Eye (tissue), 1 donor: ENCODE measurements at regions not wholly inside any gene's neighbourhood (a gene's known extent, or its start where the extent isn't known, plus 50 kb on each side); places are given as distances from the start of the nearest gene placed in this dataset.

ENCODE experiments used
- DNase-seq: peaks from one replicate; pipeline ENCODE4 v3.0.0-alpha.2; 2015

DNA sequence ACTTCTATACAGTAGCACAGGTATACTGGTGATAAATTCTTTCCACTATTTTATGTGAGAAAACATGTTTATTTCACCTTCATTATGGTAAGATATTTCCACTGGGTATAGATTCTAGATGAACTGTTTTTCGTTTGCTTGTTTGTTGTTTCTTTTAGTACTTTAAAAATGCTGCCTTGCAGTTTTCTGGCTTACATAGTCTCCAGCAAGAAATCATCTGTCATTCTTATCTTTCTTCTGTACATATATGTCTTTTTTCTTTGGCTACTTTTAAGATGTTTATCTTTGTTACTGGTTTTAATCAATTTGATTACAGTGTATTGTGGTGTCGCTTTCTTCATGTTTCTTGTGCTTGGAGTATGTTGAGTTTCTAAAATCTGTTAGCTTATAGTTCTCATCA, 333.3 kb upstream of the HTR2A start:
- DNase-seq = no peak

DNA sequence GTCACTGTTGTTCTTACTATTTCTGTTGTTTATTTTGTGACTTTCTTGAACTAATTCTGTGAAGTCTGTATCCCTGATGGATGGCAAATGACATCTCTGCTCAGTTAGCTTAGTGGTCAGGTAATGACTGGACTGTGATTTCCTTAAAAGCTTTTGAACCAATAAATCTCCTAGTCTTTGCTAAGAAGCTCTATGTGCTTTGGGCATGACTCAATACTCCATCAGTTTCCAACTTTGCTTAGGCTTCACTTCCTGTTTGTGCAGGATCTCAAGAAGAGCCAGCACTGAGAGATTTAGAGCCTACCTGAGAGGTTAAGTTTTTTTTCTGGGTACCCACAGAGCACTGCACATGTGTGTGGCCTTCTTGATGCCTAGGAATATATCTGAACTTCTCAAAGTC, 329.7 kb upstream of the HTR2A start:
- no peak for DNase-seq

DNA sequence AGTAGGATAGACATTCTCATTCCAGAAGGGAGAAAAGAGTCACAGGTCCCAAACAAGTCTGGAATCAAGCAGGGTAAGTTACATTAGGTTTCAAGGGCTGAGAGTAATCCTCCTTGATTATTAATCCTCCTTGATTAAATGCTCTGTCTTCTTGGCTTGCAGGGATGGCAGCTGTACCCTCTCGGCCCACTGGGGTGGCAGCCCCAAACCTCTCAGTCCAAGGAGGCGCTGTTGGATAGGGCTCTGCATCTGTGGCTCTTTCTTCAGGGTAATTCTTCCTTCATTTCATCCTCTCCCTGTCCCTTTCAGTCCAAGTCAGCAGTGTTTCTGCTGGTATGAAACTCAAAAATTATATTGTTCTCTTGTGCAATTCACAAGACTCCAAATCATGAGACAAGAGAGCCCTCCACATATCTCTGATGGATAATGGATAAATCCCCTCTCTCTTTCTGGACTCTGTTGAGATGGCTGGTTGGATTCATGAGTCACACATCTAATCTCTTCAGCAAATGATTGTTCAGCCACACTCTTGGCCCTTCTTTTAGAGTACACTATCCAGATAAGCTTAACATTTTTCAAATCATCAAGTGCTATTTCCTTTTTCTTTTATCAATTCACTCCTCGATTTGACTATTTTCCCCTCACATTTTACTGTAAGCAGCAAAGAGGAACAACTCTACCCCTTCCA, 323.7 kb upstream of the HTR2A start:
- no peak for DNase-seq

DNA sequence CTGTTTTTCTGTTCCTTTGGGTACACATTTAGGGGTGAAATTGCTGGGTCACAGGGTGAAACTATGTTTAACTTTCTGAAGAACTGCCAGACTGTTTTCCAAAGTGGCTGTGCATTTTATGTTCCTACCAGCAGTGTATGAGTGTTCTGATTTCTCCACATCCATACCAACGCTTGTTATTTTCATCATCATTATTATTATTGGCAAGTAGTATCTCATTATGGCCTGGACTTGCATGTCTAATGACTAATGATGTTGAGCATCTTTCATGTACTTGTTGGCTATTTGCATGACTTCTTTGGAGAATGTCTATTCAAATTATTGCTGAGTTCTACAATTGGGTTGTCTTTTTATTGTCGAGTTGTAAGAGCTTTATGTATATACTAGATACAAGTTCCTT, 321.8 kb upstream of the HTR2A start:
- no peak for DNase-seq

DNA sequence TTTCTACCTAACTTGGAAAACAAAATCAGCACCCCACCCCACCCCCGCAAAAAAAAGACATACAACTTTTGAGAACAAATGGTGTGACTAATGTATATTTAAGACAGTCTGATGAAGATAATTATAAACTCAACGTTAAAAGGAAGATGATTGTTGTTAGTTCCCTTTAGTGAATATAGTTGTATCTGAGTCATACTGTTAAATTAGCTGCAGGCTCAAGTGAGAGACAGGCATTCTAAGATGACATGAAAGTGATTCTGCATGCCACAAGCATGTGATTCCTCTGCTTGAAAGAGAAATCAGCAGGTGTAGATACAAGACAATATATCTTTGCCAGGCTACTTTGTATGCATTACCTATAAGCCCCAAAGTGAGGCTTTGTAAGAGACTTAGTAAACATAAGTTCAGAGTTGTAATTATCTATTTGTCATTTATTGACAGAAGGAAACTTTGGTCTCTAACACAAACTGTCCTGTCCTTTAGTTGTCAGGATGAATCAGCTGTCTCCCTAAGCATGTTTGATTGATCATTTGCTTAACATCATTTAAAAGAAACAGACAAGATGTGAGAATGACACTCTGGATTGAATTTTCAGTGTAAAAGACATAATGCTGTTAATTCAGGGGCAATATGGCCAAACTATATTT, 319.4 kb upstream of the HTR2A start:
- DNase-seq = no peak

DNA sequence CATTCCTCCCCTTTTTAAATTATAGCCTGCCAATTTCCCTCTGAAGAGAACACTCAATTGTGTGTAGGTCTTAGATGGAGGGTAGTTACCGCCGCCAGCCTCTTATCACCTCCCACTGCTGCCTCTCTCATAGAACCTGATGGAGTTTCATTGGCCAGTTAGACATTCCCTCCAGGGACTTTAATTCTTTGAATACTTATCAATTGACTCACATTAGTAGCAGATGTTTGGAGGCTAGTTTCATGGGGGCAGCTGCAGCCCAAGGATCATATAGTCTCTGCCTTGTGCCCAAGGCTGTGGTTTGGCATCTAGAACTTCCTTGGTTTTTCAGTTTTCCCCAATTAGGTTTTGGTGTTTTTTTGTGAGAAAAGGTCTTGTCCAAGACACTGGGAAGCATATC, 318.9 kb upstream of the HTR2A start:
- DNase-seq = peak; percentile 15

DNA sequence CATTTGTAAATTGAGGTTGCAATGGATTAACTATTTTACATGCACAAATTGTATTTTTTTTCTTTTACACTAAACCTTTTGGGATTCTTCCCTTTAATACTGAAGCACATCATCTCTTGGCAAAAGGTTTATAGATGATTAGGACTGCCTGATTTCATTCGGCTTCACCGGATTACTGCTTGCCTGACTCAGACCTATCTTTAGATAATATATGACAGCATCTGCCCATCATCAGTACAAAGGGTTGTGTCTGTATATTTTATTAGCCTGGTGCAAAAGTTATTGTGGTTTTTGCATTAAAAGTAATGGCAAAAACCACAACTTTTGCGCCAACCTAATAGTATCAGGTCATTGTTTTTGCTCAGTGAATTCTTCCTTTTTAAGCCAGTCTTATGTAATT, 316.2 kb upstream of the HTR2A start:
- no peak for DNase-seq

DNA sequence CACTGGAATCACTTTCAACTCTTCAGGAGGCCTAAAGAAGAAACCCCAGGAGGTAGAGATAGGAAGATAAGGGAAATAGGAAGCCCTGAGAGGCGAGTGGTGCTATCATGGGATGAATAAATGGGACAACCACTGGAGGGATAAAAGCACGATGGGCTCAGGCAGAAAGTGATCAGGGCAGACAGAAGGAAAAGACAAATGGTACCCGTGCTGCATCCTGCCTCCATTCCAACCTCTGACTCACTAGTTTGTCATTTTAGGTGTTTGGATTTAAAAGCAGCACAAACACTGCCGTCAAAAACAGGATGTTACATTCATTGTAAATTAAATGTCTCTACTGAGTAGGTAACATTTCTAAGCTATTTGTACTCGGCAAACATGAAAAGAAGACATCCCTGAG, 314.3 kb upstream of the HTR2A start:
- no peak for DNase-seq

DNA sequence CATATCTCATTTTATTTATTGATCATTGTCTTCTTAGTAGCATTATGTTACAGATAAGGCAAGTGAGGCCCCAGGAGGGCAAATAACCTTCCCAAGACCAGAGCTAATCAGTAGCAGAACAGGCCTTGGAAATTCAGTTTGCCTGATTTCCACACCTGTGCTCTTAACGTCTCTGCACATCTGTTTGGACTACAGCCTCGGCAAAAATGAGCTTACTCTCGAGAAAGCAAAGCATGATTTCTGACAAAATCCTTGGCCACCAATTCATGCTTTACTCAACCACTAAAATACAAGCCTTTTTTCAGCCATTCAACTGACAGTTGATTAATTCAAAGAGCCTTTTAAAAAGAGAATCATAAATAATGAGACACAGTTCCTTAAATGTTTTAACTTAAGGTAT, 309.3 kb upstream of the HTR2A start:
- DNase-seq = no peak

DNA sequence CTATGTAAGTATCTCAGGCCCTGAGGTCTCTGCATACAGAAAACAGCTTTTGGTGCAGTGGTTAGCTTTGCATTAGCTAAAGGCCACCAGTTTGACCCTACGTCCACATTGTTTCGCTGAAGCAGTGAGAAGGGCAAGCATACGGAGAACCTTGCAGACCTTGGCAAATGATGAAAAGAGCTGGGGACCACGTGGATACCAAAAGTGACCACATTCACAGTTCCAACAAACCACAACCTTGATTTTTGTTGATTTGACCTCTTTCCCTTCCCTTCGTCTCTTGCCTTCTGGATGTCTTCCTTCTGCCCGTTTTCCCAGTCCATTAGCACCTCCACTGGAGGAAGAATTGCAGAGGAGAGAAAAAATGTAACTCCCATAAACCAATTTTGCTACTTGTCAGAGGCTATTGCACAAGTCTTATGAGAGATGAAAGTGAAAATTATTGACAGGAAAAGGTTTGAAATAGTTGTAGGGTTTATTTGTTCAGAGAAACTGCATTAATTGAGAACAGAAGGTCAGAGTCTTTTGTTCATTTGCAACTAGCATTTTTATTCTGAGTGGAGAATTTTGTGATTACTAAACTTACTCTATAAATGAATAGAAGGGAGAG, 293.9 kb upstream of the HTR2A start:
- DNase-seq = no peak

DNA sequence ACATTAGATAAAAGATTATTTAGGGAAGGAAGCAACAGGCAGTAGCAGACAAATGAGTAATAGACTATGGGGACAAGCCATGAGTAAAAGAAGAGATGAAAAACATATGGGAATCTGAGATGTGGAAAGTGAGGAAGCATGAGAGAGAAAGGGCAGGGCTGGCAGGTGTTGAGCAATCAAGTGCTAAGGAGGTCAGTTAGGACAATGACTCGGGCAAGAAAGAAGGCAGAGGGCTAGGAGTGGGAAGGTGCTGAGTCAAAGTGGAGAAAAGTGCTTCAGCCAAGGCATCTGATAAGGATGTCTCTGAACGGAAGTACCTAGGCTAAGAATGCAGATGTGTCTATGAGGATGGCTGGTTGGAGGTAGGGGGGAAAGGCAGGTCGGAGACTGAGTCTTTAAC, 291.9 kb upstream of the HTR2A start:
- DNase-seq = no peak

DNA sequence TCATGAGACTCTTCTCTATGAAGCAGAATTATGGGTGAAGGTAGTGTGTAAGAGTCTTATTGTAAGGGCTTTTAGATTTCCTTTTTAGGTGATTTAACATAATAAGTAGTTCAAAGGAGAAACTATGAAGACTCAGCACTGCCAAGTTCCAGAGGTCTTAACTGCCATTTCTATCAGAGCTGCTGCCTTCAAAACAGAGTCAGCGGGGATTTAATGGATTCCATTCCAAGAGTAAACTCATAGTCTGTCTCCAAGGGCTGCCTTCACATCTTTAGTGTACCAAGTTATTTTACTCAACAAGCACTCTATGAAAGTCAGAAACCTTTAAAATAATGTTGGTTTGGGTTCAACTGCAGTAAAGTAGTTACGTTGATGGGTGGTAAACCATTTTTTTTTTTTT, 289.6 kb upstream of the HTR2A start:
- no peak for DNase-seq

DNA sequence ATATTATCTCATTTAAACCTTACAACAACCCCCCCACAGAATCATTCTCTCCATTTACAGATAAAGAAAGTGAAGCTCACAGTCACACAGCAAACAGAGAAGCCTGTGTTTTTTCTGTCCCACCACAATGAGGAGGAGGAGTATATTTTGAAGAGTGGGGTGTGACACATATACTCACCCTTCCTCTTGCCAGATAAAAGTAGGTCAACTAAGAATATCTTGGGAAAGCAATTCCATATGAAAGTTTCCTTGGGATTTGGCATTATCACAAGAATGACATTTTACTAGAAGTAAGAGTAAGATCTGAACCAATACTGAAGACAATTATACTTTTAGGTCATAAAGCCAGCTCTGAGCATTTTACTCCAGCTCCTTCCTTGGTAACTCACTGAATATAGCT, 287.5 kb upstream of the HTR2A start:
- DNase-seq = no peak

DNA sequence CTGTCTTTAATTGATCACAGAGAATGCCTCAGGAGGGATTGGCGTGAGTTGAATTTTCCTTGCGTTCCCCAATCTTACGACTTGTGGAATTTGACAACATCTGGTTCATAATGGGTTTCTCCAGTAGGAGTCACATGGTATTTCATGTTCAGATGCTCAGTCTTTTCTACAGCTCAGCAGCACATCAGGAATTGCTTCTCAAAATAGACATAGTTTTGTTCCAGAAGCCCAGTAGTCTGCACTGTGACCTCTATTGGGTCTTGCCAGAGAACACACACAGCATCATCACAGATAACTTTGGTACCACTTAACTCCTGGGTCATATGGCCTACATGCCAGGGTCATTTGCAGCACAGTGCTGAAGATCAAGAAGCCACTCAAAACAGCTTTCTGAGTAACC, 282.5 kb upstream of the HTR2A start:
- DNase-seq = no peak

DNA sequence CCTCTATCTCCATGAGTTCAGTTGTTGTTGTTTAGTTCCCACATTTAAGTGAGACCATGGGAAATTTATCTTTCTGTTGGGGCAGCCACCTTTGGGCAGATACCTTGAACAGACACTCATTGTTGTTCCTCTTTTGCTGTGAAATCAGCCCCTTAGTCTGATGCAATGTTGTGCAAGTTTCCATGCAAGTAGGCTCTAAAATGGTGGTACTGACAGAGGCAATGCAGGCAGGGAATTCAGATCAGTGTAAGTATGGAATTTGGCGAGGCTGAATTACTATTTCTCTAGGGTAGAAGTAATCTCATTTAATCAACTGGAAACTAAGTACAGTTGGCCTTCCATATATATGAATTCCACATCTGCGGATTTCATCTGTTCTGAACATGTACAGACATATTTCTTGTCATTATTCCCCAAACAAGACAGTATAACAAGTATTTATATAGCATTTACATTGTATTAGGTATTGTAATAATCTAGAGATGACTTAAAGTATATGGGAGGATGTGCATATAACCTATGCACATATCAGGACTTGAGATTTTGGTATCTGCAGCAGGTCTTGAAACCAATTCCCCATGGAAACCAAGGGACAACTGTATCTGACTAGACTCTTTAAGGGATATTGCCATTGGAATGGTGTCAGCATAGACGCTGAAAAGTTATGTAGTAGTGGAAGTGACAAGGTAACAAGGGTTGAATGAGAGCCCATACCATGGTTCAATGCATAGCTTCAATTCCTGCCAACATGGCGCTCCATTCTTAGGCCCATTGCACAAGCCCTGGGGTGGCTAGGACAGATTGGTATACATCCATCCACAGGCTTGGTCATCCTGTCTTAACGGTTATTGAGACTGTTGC, 281.5 kb upstream of the HTR2A start:
- DNase-seq = no peak

DNA sequence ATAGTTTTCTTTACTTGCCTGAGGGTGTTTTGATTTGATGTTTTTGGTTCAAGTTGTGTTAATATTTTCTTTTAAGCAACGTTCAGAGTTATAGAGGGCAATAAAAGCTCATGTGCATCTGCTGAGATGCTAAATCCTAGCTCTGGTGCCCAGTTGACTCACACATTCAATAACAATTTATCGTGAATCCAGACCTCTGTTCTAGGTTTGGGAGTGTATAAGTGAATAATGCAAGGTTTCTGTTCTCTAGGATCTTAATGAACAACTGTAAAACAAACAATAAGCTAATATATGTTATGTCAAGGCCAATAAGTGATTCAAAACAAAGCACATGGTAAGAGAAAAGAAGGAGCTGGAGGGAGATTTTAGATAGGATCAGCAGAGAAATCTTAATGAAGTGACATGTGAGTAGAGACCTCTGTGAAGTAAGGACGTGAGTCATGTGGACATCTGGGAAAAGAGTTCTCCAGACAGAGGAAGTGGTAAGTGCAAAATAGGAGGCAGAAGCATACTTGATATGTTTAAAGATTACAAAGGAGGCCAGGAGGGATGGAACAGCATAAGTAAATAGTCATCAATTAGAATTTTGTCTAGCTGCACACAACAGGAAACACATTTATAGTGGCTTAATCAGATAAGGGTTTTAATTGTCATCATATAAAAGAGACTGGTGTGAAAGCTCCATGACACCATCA, 278.5 kb upstream of the HTR2A start:
- DNase-seq = no peak

DNA sequence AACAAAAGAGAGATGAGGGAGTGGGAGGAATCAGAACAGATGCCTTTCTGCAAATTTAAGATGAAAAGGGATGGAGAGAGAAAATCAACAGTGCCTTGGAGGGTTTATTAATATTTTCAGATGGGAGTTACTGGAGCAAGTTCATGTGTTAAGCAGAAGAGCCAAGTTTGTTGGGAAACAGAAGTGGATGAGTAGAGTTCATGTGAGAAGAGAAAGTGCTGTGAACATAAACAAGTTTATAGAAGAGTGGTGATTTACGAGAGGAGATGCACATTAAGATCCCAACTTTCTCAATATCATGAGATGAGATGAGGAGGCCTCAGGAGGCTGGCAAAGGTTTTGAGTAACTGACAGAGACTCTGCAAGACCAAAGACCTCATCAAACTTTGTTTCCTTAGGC, 274.1 kb upstream of the HTR2A start:
- DNase-seq = no peak

DNA sequence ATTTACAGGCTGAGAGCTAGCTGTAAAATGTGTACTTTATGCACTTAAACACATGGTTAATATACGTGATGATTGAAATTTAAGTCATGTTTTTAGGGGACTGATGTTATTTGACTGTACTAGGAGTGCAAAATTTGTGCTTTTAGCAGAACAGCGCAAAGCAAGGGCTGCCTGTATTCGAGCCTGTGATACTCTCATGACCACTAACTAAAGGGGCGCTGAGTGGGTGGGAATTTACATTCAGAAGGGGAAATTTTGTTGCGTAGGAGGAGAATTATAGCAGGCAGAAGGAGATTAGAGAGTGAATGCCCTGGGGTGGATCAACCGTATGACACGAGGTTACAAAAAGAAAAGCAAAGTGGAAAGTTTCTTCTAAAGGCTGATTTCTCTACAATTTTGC, 271.8 kb upstream of the HTR2A start:
- DNase-seq = no peak

DNA sequence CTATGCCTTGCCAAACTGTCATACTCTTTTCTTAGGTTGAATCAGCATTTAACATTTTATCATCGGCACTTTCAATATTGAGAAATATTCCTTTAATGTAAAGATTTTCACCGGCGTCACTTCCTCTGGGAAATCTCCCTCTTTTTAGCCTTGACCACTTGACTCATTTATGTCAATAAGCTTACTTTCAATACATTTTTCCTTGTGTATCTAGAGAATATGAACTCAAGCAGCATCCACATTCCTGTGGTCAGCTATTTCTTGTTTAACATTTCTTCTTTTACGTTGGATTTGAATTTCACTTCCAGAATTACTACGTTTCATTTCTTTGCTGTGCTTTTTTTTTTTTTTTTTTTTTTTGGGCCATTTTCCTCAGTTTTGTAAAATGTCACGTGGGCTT, 271.2 kb upstream of the HTR2A start:
- DNase-seq = no peak

DNA sequence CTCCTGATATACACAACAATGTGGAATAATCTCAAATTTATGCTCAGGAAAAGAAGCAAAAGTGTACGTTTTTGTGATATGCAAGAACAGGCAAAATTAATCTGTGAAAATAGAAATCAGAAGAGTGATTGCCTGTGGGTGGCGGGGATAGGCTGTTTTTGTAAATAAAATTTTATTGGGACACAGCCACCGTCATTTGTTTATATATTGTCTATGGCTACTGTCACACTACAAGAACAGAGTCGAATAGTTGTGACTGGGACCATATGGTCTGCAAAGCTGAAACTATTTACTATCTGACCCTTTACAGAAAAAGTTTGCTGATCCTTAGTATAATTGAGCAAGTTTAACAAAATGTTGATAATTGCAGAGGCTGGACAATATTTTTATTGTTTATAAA, 269.5 kb upstream of the HTR2A start:
- DNase-seq = no peak

DNA sequence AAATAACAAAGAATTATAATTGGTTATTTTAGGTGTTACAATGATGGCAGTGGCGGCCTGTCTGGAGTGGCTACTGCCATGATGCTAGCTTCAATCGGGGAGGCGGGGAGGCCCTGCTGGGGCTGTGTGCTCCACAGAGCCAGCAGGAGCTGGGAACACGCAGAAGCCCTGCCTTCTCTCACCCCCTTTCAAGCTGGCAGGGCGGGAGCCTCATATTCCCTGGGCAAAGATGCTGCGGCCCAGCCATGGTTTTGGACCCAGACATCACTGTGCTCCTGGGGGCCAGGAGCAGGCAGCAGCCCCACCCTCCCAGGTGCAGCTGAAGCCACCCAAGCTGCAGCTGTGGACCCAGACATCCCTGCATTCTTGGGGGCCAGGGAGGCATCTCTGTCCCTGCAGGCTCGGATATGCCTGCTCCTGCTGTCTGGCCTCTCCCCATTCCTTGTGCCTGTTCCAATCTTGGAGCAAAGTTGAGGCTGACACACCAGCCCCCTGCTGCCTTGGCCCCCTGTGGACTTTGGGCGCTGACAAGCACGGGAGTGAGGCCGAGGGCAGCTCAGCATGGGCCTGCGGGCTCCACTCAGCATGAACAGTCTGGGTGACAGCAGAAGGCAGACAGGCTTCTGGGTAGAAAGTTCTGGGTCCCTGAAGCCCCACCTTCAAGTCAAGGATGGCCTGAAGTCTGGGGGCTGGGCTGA, 263.1 kb upstream of the HTR2A start:
- no peak for DNase-seq

DNA sequence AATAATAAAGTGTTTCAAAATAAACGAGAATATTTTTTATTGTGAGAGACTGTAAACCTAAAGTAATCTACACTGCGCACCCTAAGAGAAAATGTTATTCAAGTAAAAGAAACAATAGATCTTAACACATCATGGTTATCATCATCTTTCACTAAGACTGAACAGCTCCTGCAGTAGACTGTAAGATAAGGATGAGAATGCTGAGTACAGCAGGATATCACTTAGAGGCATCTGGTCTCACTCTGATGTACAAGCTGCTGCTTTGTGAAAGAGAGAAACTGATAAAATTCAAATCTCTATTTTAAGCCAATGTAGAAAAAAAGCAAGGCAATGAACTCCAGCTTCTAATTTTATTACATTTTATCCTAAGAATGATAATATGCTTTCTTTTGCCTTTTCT, 261.7 kb upstream of the HTR2A start:
- no peak for DNase-seq

DNA sequence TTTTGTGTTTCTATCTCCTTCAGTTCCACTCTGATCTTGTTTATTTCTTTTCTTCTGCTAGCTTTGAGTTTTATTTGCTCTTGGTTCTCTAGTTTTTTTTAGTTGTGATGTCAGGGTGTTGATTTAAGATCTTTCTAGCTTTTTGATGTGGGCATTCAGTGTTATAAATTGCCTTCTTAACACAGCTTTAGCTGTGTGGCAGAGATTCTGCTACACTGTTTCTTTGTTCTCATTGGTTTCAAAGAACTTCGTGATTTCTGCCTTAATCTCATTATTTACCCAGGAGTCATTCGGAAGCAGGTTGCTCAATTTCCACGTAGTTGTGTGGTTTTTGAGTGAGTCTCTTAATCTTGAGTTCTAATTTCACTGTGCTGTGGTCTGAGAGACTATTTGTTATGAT, 251.7 kb upstream of the HTR2A start:
- no peak for DNase-seq
